Rectal smooth muscle tissue (tissue), 1 donor: ENCODE measurements at regions not wholly inside any gene's neighbourhood (a gene's known extent, or its start where the extent isn't known, plus 50 kb on each side); places are given as distances from the start of the nearest gene placed in this dataset.

Experiments
- H3K27ac ChIP-seq: one replicate; pipeline ENCODE4 v1.7.0; 2013; ENCODE audit warnings: low read depth, low read length, inconsistent platforms
- H3K27me3 ChIP-seq: one replicate; pipeline ENCODE4 v1.7.0; 2013; ENCODE audit warnings: low read length; ENCODE audit not compliant: control insufficient read depth, insufficient read depth
- H3K36me3 ChIP-seq: one replicate; pipeline ENCODE4 v1.7.0; 2013; ENCODE audit warnings: low read length; ENCODE audit not compliant: control insufficient read depth, insufficient read depth
- H3K4me1 ChIP-seq: one replicate; pipeline ENCODE4 v1.7.0; 2013; ENCODE audit warnings: low read length; ENCODE audit not compliant: control insufficient read depth, insufficient read depth
- H3K4me3 ChIP-seq: one replicate; pipeline ENCODE4 v1.7.0; 2013; ENCODE audit warnings: low read length
- H3K9ac ChIP-seq: one replicate; pipeline ENCODE4 v1.7.0; 2013; ENCODE audit warnings: low read length

GRCh38 chr9:102841376-102841775, 153.8 kb upstream of the CYLC2 start:
- Histone ChIP-seq H3K36me3 (no peaks in the 10 kb centered on the region), H3K27ac (no peak overlapping the region), H3K4me1 (no peaks in the 10 kb centered on the region), H3K9ac (no peak overlapping the region), H3K4me3 (no peak overlapping the region), H3K27me3 (no peaks in the 10 kb centered on the region)

GRCh38 chr9:102840335-102840734, 154.8 kb upstream of the CYLC2 start:
- Histone ChIP-seq H3K4me1 (no peaks in the 10 kb centered on the region), H3K36me3 (no peaks in the 10 kb centered on the region), H3K9ac (no peak overlapping the region), H3K4me3 (no peak overlapping the region), H3K27ac (no peak overlapping the region), H3K27me3 (no peaks in the 10 kb centered on the region)

DNA sequence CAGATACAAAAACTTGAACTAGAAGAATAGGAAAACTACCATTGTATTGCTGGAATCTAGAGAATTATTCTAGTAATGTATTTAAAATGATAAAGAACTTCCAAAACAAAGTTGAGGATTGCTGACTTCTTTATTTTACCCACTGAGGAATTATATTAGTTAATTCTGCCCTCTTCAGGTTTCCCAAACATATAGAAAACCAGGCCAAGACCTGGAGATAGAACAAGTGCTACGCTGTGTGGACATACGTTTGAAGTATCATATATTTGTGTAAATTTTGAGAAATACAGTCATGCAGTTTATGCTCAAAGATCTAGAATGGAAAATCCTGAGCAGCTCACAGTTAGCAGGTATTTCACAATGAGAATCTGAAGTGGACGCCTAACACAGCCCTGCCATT, 162.3 kb upstream of the CYLC2 start:
- Histone ChIP-seq H3K9ac (no peak overlapping the region), H3K4me3 (no peak overlapping the region), H3K4me1 (no peaks in the 10 kb centered on the region), H3K27ac (no peak overlapping the region), H3K27me3 (no peaks in the 10 kb centered on the region), H3K36me3 (no peaks in the 10 kb centered on the region)

DNA sequence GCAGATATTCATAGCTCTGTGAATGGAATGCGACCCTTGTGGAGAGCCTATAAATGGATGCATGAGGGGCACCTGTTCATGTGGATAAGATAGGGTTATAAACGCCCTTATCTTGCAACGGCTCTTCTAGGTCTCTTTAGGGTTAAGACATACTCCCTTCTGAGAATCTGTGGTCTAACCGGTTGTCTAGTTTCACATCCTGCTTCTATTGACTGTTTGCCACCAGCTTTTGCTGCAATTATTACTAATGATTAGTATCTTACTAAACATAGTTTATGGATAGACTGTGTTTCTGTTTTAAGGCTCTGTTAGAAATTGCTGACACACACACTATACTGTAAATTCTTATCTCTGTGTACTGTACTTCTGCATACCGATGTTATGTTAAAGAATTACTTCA, 198.9 kb upstream of the CYLC2 start:
- no peaks in the 10 kb centered on the region for H3K27me3 ChIP-seq
- no peak overlapping the region for H3K4me3 ChIP-seq
- H3K27ac ChIP-seq: no peak overlapping the region

GRCh38 chr9:102795532-102795931, 199.6 kb upstream of the CYLC2 start:
- no peak overlapping the region for H3K9ac ChIP-seq
- H3K27me3 ChIP-seq: no peaks in the 10 kb centered on the region
- H3K36me3 ChIP-seq: no peaks in the 10 kb centered on the region
- H3K27ac ChIP-seq: no peak overlapping the region
- no peak overlapping the region for H3K4me3 ChIP-seq
- no peaks in the 10 kb centered on the region for H3K4me1 ChIP-seq

More for the DNA sequence above, 198.9 kb upstream of the CYLC2 start:
- Histone ChIP-seq H3K36me3 (no peaks in the 10 kb centered on the region), H3K4me1 (no peaks in the 10 kb centered on the region), H3K9ac (no peak overlapping the region)

DNA sequence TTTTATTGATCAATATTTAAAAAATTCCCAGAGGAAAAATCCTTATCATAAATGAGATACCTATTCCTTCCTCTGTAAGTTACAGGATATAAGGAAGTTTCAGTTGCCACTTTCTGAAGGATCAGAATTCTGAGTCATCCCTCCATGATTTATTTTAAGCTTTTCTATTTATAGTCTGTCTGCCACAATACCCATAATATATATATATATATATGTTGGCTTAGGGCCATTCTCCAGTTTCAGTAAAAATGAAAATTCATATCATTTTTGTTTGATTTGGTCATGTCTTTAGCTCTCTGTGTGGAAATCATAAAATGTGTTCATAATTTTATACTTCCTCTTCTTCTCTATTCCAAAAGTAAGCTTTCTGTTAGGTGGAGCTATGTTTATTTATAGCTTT, 215.8 kb upstream of the CYLC2 start:
- Histone ChIP-seq H3K9ac (no peak overlapping the region), H3K4me1 (no peaks in the 10 kb centered on the region), H3K27me3 (no peaks in the 10 kb centered on the region), H3K4me3 (no peak overlapping the region), H3K36me3 (no peaks in the 10 kb centered on the region), H3K27ac (no peak overlapping the region)

- H3K9ac ChIP-seq: no peak overlapping the region
- H3K36me3 ChIP-seq: no peaks in the 10 kb centered on the region
- H3K27me3 ChIP-seq: no peaks in the 10 kb centered on the region
- H3K4me1 ChIP-seq: no peaks in the 10 kb centered on the region
- H3K27ac ChIP-seq: no peak overlapping the region
- H3K4me3 ChIP-seq: no peak overlapping the region
Measured at GRCh38 chr9:102778746-102779145, 216.4 kb upstream of the CYLC2 start.

DNA sequence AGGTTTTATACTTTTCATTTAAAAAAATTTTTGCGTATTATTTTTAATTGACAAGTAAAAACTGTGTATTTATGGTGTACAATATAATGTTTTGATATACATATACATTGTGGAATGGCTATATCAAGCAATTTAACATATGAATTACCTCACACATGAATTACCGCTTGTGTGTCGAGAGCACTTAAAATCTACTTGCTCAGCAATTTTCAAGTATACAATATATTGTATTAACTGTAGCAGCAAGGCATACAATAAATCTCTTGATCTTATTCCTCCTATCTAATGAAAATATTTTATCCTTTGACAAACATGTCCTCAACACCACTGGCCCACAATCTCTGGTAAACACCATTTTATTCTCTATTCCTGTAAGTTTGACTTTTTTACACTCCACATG, 224.4 kb upstream of the CYLC2 start:
- no peak overlapping the region for H3K4me3 ChIP-seq
- no peak overlapping the region for H3K27ac ChIP-seq
- no peaks in the 10 kb centered on the region for H3K36me3 ChIP-seq
- no peaks in the 10 kb centered on the region for H3K27me3 ChIP-seq
- no peaks in the 10 kb centered on the region for H3K4me1 ChIP-seq
- H3K9ac ChIP-seq: no peak overlapping the region

- Histone ChIP-seq H3K4me1 (no peaks in the 10 kb centered on the region), H3K36me3 (no peaks in the 10 kb centered on the region), H3K9ac (no peak overlapping the region), H3K27me3 (no peaks in the 10 kb centered on the region), H3K27ac (no peak overlapping the region), H3K4me3 (no peak overlapping the region)
Measured at GRCh38 chr9:102769307-102769706, 225.8 kb upstream of the CYLC2 start.

GRCh38 chr9:102768002-102768401, 227.1 kb upstream of the CYLC2 start:
- H3K4me3 ChIP-seq: no peak overlapping the region
- no peak overlapping the region for H3K9ac ChIP-seq
- H3K4me1 ChIP-seq: no peaks in the 10 kb centered on the region
- H3K27me3 ChIP-seq: no peaks in the 10 kb centered on the region
- no peaks in the 10 kb centered on the region for H3K36me3 ChIP-seq
- H3K27ac ChIP-seq: no peak overlapping the region

GRCh38 chr9:102767076-102767475, 228.1 kb upstream of the CYLC2 start:
- Histone ChIP-seq H3K27me3 (no peaks in the 10 kb centered on the region), H3K9ac (no peak overlapping the region), H3K4me1 (no peaks in the 10 kb centered on the region), H3K36me3 (no peaks in the 10 kb centered on the region), H3K4me3 (no peak overlapping the region), H3K27ac (no peak overlapping the region)

DNA sequence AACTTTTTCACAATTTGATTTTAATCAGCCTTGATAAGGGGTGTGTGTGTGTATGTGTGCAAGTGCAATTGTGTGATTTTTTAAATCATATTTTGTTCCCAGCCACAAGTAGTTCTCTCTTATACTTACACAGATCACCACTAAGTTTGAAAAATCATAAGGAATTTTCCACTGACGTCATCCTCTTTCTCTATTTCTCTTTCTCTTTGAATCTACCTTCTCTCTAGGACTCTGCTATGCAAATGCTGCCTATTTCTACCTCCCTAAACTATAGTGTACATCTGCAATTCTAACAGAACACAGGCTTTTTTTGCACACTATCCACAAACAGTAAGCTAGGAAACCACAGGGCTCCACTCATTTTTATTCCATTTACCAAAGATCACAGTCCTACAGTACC, 254.6 kb upstream of the CYLC2 start:
- Histone ChIP-seq H3K4me3 (no peak overlapping the region), H3K36me3 (no peaks in the 10 kb centered on the region), H3K27me3 (no peaks in the 10 kb centered on the region), H3K27ac (no peak overlapping the region), H3K9ac (no peak overlapping the region), H3K4me1 (no peaks in the 10 kb centered on the region)

DNA sequence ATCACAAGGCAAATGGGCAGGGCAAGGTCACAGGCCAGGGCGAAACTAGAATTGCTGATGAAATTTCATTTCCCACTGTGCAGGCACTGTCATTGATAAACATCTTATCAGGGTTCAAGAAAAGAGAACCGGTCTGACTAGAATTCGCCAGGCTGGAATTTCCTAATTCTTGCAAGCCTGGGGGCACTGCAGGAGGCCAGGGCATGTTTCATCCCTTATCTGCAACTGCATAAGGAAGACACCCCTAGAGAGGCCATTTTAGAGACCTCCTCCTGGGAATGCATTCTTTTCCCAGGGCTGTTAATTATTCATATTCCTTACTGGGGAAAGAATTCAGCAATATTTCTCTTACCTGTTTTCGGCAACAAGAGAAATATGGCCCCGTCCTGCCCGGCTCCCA, 266.2 kb upstream of the CYLC2 start:
- Histone ChIP-seq H3K36me3 (no peaks in the 10 kb centered on the region), H3K4me3 (no peak overlapping the region), H3K9ac (no peak overlapping the region), H3K27me3 (no peaks in the 10 kb centered on the region), H3K4me1 (no peaks in the 10 kb centered on the region), H3K27ac (no peak overlapping the region)

- Histone ChIP-seq H3K27me3 (no peaks in the 10 kb centered on the region), H3K9ac (no peak overlapping the region), H3K4me1 (no peaks in the 10 kb centered on the region), H3K27ac (no peak overlapping the region), H3K4me3 (no peak overlapping the region), H3K36me3 (no peaks in the 10 kb centered on the region)
Measured at GRCh38 chr9:102714184-102714583, 280.9 kb upstream of the CYLC2 start.
